Calu3 (cell line): ENCODE measurements at regions not wholly inside any gene's neighbourhood (a gene's known extent, or its start where the extent isn't known, plus 50 kb on each side); places are given as distances from the start of the nearest gene placed in this dataset.

Source experiments
- BruUV-seq: library from RNA; stranded (reverse); fragments of 400-500 nt; replicated peaks from 2 replicates; lab custom pipeline; 2021; lab: Mats Ljungman, UMichigan
- CTCF ChIA-PET: fragments of 300-600 bp; sonication (Branson Sonifier 250); formaldehyde crosslinking; loops from one replicate; lab custom pipeline; 2022; ENCODE audit warnings: antibody characterized with exemption; lab: Charles Lee
- DNase-seq: peaks from one replicate; pipeline ENCODE4 v3.0.0; 2022
- H3K27ac Mint-ChIP-seq: one replicate; pipeline ENCODE4 v1.8.0; 2022; ENCODE audit warnings: mixed read lengths; ENCODE audit not compliant: unreplicated experiment
- H3K27me3 Mint-ChIP-seq: one replicate; pipeline ENCODE4 v1.8.0; 2022; ENCODE audit warnings: mixed read lengths; ENCODE audit not compliant: unreplicated experiment
- H3K36me3 Mint-ChIP-seq: one replicate; pipeline ENCODE4 v1.8.0; 2022; ENCODE audit warnings: mild to moderate bottlenecking, moderate library complexity, mixed read lengths; ENCODE audit not compliant: insufficient read depth, unreplicated experiment
- H3K4me1 Mint-ChIP-seq: one replicate; pipeline ENCODE4 v1.8.0; 2022; ENCODE audit warnings: mild to moderate bottlenecking, low read depth, mixed read lengths; ENCODE audit not compliant: unreplicated experiment
- H3K4me3 Mint-ChIP-seq: one replicate; pipeline ENCODE4 v1.8.0; 2022; ENCODE audit warnings: mild to moderate bottlenecking, low read depth, moderate library complexity, mixed read lengths; ENCODE audit not compliant: unreplicated experiment
- H3K9me3 Mint-ChIP-seq: one replicate; pipeline ENCODE4 v1.8.0; 2022; ENCODE audit warnings: low read depth, mixed read lengths; ENCODE audit not compliant: unreplicated experiment
- CTCF ChIP-seq: fragments of 200-600 bp; IDR thresholded peaks from one replicate; pipeline ENCODE4 v1.8.0; 2022; ENCODE audit warnings: antibody characterized with exemption; ENCODE audit not compliant: unreplicated experiment
- intact Hi-C: fragments of 100-400 bp; cut with micrococcal nuclease; formaldehyde crosslinking; loops from one replicate; pipeline ENCODE4 v1.10.0; 2022; ENCODE audit not compliant: unreplicated experiment

GRCh38 chr14:49428076-49428475 is 158.1 kb downstream of the RPS29 start:
- TF ChIP-seq CTCF = no peak
- H3K4me1 Mint-ChIP-seq = no peaks in the 10 kb centered on the region
- H3K9me3 Mint-ChIP-seq = peaks cover 3% of the 10 kb centered on the region
- H3K27ac Mint-ChIP-seq = no peak overlapping the region
- BruUV-seq = no TSS peak
- CTCF ChIA-PET = no interaction called here
- H3K4me3 Mint-ChIP-seq = no peak overlapping the region
- no peak for DNase-seq
- intact Hi-C loops = no loop called here
- peaks cover 59% of the 10 kb centered on the region for H3K27me3 Mint-ChIP-seq
- H3K36me3 Mint-ChIP-seq = no peaks in the 10 kb centered on the region

GRCh38 chr14:49427117-49427516 is 159.1 kb downstream of the RPS29 start:
- Mint-ChIP-seq H3K9me3 (no peaks in the 10 kb centered on the region), H3K36me3 (no peaks in the 10 kb centered on the region), H3K4me3 (no peak overlapping the region), H3K27ac (no peak overlapping the region), H3K4me1 (no peaks in the 10 kb centered on the region), H3K27me3 (peaks cover 59% of the 10 kb centered on the region)
- no peak for DNase-seq
- CTCF ChIA-PET = no interaction called here
- no TSS peak for BruUV-seq
- intact Hi-C loops = no loop called here
- no peak for TF ChIP-seq CTCF

GRCh38 chr14:49425921-49426320 is 160.3 kb downstream of the RPS29 start:
- Mint-ChIP-seq H3K4me1 (no peaks in the 10 kb centered on the region), H3K9me3 (no peaks in the 10 kb centered on the region), H3K36me3 (no peaks in the 10 kb centered on the region), H3K4me3 (no peak overlapping the region), H3K27me3 (peaks cover 57% of the 10 kb centered on the region), H3K27ac (no peak overlapping the region)
- BruUV-seq = no TSS peak
- CTCF ChIA-PET = no interaction called here
- intact Hi-C loops = no loop called here
- no peak for DNase-seq
- TF ChIP-seq CTCF = no peak

- Mint-ChIP-seq H3K9me3 (no peaks in the 10 kb centered on the region), H3K36me3 (no peaks in the 10 kb centered on the region), H3K27me3 (peaks cover 45% of the 10 kb centered on the region), H3K4me3 (no peak overlapping the region), H3K4me1 (no peaks in the 10 kb centered on the region), H3K27ac (no peak overlapping the region)
- CTCF ChIA-PET = interaction anchor here (0.7 to 1.2 kb wide), 2 partner anchors 12 to 112 kb away, joined by 3 to 4 read pairs; no protein-coding TSS in a partner anchor
- BruUV-seq = no TSS peak
- TF ChIP-seq CTCF = no peak
- DNase-seq = no peak
- intact Hi-C loops = no loop called here
Observed at GRCh38 chr14:49424436-49425331, 161.5 kb downstream of the RPS29 start.
